ENCODE measurements at regions not wholly inside any gene's neighbourhood (a gene's known extent, or its start where the extent isn't known, plus 50 kb on each side); places are given as distances from the start of the nearest gene placed in this dataset.

DNA sequence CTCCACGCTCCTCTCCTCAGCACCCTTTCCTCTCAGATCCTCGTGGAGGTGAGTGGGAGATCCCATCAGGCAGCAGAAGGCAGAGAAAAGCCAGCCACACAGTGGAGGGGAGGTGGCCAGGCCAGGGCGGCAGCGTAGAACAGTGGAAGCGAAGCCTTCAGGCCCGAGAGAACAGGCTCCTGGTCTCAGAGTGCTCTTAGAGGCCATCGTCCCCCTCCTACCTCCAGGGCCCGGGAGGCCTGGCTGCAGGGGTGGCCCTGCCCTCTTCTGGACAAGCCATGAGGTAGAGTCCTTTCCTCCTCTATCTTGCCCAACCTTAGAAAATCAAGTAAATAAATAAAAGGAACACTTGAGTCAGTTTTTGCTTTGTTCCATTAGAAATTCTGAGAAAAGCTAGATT is 202.0 kb downstream of the KATNAL1 start:
- no peak for DNase-seq

DNA sequence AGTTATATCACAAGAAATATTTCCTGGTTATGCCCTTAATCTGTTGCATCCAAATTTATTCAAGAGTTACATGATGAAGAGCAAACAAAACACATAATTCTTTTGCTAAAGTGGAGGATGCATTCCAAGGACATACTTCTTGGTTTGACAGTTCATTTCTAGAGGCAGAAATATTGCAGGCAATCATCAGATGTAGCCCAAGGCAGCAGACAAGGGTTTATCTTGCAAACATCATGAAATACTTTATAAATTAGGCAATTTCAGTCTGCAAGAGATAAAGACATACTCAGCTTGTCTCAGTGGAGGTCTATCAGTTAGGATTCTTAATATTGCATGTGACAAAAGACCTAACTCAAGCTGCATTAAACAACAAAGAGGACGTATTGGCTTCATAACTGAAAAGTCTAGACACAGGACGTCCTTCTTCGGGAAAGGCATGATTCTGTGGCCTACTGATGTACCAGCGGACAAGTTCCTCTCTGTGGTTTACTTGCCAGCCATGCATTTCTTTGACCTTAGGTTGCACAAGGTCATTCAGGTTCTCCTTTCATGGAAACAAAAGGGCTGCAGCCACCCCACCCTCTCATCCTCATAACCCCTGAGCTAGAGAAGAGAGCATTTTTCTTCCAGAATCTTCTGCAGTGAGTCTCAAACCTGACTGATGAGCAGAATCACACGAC is 204.1 kb downstream of the KATNAL1 start:
- DNase-seq: no peak

DNA sequence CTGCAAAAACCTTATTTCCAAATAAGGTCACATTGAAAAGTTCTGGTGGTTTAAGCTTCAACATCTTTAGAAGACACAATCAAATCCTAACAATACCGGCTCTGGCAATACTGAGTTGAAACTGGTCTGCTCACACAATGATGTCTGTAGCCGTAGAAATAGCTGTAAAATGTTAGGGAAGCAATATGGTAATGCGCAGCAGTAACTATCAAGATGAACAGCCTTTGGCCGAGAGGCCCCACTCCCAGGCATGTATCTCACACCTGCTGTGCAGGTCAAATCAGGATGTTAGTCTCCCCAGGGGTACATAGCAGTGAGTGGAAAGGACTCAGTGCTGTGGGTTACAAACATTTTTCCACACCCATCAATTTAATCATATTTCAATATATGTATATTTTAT is 207.1 kb downstream of the KATNAL1 start:
- DNase-seq: no peak

DNA sequence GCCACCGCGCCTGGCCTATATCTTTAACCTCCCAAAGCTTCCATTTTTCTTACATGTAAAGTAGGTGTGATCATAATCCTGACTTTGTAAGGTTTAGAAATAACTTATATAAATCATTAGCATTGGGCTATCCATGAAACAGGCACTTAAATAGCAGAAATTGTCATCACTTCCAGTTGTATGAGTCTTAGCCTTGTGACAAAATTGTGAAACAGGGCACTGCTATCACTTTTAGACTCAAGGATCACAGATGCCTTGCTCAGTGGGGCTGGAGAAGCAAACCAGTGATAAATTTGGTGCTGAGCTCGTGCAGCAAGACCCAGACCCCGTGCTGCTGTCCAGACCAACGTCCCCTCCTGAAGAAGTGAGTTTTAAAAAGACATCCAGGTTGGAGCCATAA is 209.7 kb downstream of the KATNAL1 start:
- DNase-seq: no peak

DNA sequence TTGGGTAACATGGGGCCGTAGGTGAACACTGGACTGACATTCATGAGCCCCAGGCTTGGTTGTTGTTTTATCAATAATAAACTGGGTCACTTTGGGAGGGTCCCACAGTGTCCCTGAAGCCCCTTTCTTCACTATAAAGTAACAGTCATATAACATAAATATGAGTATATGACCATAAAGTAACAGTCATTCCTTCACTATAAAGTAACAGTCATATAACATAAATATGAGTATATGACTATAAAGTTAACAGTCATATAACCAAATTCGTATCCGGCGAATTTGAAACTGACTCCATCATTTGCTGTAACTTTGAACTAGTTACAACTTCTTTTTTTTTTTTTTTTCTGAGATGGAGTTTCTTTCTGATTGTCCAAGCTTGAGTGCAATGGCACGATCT is 210.3 kb downstream of the KATNAL1 start:
- DNase-seq: no peak

DNA sequence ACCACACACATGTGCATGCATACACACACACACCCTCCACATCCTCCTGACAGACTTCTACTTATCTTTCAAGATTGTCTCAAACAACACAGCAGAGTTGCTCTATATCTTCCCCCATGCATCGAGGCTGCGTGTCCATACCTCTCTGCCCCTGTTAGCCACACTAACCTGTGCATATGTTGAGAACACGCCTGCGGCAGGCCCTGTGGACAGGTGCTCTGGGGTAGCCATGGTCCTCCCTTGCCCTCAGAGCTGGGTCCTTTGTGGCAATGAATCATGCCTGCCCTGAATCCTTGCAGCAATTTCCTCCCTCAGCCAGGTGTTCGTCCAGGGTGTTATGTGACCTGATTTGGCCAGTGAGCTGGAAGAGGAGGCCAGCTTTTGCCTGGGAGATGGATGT is 213.3 kb downstream of the KATNAL1 start:
- no peak for DNase-seq

DNA sequence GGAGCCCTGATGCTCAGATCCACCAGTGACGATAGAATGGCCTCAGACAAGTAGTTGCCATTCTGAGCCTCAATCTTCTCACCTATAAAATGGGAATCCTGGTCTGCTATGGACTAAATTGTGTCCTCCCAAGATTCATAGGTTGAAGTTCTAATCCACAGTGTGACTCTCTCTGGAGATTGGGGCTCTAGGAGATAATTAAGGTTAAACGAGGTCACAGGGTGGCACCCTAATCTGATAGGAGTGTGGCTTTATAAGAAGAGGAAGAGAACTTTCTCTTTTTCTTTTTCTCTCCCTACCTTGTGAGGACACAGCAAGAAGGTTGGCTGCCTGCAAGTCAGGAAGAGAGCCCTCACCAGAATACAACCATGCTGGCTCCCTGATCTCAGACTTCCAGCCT is 214.1 kb downstream of the KATNAL1 start:
- DNase-seq: no peak

DNA sequence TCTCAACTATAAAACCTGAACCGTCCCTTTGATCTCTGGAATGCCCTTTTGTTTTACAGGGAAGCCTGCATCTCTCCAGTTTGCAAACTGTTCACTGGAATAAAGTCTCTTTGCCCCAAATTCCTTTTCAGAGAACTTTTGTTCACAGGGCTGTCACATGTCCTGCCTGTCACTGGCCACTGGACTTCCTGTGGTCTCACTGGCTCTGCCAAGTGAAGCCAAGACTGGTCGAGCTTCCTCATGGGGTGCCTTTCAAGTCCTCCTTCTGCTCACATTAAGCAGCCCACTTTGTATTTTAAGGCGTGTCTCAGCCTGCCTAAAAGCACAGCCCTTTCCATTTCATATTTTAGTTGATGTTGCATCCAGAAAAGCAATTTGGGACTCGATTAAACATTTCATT is 215.7 kb downstream of the KATNAL1 start:
- no peak for DNase-seq

DNA sequence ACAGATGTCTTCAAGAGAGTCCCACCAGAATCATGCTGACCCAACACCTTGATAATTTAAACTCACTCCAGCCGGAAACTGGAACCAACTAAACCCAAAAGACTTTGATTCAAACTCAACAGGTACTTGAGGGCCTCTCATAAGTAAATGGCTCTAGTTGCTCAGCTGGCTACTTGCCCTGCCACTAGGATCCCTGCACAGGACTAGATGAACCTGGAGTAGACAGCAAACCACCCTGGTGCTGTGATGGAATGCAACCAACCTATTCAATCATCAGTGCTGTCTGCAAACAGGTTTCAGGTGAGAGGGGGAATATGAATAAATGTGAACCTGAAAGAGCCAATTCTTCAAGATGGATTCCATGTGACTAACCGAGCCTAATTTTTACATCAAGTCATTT is 216.3 kb downstream of the KATNAL1 start:
- no peak for DNase-seq

DNA sequence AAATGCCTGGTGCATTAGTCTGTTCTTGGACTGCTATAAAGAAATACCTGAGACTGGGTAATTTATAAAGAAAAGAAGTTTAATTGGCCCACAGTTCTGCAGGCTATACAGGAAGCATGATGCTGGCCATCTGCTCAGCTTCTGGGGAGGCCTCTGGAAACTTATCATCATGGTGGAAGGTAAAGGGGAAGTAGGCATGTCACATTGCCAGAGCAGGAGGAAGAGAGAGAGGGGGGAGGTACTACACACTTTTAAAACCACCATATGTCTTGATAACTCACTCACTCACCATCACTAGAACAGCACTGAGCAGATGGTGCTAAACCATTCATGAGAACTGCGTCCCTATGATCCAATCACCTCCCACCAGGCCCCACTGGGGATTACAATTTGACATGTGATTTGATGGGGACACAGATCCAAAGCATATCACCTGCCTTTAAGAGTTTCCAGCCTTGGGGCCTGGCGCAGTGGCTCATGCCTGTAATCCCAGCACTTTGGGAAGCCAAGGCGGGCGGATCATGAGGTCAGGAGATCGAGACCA is 219.0 kb downstream of the KATNAL1 start:
- no peak for DNase-seq

DNA sequence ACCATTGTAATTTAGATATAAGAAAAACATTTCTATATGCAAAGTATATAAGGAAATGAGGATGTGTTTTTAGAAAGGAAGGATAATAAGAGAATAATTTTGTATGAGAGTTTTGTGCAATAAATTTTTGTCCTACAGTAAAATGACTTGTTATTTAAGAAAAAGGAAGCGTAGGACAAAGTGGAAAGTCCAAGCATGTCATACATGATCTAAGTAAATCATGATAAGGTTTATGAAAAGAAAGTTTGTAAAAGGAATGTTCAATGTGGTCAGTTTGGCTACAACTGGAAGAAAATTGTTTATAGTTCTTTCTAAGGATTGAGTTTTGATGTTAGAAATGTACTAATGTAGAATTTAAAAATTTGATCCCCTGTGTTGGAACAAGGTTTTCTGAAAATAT is 222.3 kb downstream of the KATNAL1 start:
- no peak for DNase-seq

DNA sequence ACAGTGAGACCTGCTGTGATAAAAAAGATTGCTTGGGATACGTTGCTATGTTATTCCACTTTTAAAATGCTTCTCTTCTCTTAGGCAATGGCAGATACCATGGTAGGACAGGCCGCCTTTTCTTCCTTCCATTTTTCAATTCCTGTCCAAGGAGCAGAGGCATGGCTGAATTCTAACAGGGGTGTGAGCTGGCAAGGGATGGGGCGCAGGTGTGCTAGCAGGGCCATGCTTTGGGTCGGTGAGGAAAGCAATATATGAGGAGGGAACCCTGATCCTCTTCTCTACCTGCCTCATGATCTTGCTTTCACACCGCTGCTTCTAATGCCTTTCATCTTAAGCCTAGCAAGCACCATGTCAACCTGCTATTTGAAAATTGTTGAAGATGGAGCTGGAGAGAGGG is 225.0 kb downstream of the KATNAL1 start:
- DNase-seq: no peak

DNA sequence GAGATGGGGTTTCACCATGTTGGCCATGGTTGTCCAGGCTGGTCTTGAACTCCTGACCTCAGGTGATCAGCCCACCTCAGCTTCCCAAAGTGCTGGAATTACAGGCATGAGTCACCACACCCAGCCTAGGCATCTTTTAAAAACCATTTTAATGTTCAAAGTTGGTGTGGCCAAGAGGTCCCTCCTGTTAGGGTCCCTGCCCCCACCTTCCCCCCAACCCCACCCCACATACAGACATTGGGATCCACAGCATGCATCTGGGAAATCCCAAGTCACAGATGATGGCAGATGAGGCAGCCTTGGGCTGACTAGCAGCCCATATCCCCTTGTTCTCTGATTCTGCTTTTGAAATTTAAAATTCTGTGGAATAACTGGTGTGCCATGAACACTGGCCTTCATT is 226.0 kb downstream of the KATNAL1 start:
- no peak for DNase-seq

DNA sequence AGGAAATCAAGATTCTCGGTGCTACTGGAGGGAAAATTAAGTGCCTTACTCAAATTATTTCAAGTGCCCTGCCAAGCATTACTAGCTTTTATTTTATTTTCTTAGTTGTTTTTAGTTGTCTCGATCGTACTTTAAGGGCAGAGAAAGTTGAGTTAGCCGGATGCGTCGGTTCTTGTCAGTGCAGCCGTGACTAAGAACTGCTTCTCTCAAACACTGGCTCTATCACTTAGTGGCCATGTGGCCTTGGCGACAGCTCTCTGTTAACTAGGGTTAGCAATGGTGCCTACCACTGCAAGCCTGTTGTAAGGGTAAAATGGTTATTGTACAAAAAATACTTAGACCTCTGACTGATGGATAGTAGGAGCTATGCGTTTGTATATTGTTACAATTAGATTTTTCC is 227.8 kb downstream of the KATNAL1 start:
- no peak for DNase-seq

DNA sequence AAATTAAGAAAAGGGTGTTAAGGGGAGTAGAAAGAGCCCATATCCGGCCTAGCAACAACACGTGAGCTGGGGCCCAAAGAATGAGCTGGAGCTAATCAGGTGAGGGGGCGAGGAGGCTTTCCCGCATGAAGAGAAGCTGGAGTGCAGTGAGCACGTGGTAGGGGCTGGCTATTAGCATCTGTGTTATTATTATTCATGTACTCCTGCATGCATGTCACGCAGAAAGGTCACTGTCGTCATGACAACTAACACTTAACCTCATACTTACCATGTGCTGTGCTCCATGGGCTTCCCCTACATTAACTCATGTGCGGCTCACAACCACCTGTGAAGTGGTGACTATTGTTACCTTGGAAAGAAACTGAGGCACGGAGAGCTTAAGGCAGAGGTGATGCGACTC is 227.6 kb upstream of the UBL3 start:
- no peak for DNase-seq

DNA sequence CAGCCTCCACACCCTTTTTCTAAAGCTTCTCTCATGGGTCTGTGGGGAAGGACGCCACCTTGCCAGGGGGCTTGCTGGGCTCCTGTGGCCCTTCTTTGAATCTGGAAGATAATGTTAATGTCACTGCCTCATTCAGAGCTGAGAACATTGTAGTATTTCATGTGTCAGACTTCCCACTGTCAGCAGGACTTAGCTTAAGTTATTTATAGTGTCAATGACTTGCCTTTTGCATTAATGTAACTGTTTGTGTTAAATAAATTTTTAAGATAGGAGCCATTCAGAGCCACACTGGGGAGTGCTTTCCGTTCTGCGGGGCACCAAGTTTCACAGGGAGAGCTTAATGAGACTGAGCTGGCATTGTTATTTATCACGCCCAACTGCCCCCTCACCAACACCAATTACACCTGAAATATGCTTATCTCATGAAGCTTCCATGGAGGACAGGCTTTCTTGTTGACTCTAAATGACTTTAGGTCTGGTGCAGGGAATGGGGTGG is 226.9 kb upstream of the UBL3 start:
- no peak for DNase-seq

DNA sequence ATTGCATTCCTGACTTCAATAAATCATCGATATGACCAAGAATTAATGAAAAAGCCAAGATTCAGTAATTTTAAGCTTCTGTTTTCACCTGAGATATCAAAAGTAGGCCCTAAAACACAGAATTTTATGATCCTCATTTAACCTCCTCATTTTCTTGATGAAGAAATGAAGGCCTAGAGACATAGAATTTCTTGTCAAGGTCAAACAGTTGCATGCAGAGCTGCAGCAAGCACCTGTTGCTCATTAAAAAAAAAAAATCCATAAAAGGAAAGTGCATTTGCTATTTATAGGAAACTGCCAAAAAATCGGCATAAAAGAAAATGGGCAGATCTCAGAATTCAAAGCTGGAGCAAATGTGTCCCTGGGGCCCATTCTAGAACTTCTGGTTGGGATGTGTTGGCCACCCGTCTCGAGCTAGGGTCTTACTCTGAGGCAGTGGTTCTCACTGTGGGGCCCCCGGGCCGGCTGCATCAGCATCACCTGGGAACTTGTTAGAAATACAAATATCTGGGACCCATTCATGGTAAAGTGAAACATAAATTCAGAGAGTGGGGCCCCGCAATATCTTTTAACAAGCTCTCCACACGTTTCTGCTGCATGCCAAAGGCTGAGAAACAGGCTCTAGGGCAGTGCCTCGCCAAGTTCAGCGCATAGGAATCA is 224.7 kb upstream of the UBL3 start:
- no peak for DNase-seq

DNA sequence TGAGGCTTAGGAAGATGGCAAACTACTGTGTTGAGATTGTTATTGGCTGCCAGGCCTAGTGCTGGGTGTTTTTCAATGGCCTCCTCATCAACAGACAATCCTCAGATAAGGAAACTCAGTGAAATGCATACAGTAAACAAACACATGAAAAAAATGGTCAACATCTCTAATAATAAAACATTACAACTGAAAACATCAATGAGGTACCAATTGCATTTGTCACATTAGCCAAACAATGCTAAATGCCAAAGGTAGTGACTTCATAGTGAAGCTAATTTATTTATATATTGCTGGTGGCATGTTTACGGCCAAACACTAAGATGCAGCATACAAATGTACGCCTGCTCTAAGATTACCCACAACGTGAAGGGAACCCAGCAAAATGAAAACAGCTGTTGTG is 224.0 kb upstream of the UBL3 start:
- DNase-seq: no peak

DNA sequence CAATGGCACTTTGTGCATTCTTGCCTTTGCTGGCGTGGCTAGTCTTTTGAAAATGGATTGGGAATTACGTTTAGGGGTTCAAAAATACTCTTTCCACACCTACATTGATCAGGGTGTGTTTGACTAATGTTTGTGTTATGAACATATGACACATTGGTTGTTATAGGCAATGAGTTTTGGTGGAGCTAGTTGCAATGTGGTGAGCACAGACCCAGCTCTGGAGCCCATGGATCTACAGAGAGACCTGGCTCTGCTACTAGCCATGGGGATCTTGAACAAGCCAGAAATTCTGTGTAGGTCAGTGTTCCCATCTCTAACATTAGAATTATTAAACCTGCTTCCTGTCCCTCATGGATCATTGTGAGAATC is 222.4 kb upstream of the UBL3 start:
- no peak for DNase-seq

DNA sequence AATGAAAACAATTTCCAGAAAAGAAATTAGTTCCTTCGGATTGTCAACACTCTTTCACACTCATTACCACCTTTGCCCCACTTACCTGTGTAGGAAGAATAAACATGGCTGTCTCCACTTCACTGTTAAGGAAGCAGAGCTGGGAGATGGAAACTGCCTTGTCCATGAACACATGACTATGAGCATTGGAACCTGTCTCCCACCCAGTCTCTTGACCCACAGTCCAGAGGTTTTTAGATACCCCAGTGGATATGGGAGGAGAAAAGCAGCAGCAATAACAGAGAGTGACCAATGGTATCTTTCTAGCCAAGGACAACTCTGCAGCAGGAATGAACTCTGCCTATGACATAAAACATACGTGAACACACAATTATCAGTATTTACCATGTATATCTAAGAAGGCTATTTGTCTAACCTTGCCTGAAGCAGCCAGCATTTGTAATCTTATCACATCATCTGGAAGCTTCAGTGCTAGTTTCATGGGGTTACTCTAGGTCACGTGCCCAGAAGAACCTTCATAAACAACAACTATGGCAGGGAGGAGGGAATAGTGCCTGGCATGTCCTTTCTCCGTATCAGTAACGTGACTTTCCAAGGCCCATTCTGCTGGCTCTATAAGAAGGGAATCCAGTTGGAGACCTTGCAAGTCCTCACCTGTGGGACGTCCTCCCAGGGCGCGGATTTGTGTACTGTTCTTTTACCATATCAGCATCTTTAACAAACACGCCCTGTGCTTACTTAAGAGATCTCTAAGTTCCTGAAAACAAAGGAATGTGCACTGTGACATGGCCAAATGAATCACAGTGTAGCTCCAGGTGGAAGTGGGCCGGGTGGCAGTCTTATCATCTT is 221.8 kb upstream of the UBL3 start:
- no peak for DNase-seq

DNA sequence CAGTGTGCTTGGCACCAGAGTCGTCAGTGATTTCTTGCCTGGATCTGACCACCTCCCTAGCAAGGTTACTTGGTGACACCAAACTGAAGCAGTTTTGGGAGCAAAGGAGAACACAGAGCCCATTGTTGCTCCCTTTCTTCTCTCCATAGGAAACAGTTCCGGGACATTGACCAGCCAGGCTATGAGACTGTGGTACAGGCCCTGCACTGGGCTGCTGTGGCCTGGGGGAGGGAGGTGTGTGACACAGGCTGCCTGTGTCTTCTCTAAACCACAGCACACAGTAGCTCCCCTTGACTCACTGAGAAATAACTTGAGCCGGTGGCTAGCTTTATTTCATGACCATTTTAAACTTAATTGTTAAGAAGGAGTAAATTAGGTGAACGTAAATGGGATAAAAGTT is 214.8 kb upstream of the UBL3 start:
- no peak for DNase-seq

DNA sequence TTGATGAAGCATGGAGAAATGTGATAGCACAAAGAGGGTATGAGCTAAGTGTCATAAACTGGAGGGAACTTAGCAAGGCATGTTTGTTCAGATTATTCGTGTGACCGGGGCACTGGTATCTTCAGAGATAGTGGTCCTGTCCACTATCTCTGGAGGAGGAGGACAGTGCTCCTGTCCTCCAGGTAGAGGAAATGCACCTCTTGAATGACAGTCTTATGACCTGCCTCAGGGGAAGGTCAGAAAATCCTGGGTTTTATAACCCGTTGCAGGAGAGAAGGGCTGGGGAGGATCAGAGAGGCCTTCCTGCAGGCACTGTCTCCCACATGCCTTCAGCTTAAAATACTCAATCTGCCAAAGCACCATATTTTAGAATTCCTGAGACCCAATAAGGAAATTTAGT is 213.5 kb upstream of the UBL3 start:
- no peak for DNase-seq

DNA sequence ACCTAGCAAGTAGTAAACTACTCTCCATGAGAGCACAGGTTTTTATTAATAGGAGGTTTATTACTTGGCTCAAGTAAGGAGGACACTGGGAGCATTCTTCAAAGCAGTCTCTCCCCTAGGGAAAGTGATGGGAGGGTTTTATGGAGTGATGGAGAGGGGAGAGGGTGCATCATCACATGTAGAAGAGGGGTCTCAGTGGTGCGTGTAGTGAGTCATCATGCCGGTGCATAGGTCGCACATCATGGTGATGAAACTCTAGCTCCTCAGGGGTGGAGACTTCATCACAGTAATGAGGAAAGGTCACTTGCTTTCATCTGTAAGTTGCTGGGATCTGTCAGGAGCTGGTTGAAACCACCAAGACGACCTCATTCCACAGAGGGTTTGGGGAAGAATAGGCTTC is 210.8 kb upstream of the UBL3 start:
- no peak for DNase-seq

DNA sequence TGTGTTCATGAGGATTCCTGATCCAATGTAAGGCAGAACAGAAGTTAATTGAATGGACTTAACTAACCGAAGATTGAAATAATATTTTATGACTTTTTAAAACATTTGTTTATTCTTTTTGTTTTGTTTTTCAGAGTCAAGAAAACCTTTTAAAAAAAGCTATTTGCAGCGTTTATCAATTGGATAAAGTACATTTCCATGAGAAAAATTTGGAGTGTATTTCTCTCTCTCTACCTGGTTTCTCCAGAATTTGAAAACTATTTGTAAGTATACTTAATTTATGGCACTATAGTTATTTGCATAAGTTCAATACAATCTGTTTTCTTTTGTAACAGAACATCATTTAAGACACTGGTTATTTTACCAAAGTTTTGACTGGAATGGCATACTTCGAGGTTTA is 208.0 kb upstream of the UBL3 start:
- DNase-seq: no peak
